GM19455 (cell line): ENCODE measurements at regions not wholly inside any gene's neighbourhood (a gene's known extent, or its start where the extent isn't known, plus 50 kb on each side); places are given as distances from the start of the nearest gene placed in this dataset.

Source experiments
- ATAC-seq: cut with Tn5 transposase; IDR thresholded peaks from one replicate; pipeline ENCODE4 v1.9.1; 2021; ENCODE audit not compliant: unreplicated experiment

- no peak for ATAC-seq
These were observed 248.4 kb downstream of the IRX2 start for GRCh38 chr5:2502970-2503594.

DNA sequence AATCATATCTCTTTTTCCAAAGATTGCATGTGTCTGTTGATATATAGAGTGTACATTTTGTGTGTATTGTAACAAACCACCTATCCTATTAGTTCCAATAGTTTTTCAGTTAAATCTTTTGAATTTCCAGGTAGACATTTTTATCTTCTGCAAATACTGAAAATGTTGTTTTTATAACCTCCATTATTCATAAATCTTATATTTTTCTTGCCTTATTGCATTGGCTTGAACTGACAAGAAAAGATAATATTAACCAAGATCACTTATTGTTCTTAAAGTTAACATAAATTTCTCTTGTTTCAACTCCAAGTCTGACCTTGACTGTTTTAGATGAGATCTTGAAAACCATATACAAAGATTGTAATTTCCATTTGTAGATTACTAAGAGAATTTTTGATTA lies 251.6 kb downstream of the IRX2 start:
- no peak for ATAC-seq

DNA sequence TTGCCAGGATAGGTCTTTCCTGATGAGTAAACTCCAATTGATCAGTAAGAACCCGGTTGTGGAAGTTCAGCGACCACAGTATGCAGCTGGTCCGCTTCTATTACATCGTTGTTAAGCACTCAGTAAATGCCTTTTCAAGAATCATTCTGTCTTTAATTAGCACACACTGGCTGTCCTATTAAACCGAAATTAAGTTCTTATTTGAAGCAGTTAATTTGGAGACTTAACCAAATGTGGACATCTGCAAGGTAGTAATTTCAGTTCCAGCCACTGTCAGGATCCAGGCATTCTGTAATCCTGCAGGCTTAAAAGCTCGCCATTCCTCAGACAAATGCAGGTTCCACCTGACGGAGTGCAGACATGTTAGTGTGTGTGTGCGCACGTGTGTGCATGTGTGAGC lies 254.6 kb downstream of the IRX2 start:
- ATAC-seq: no peak

GRCh38 chr5:2496126-2496525 lies 255.4 kb downstream of the IRX2 start:
- ATAC-seq: no peak

- ATAC-seq: no peak
These were observed 258.1 kb downstream of the IRX2 start for GRCh38 chr5:2493356-2493755.

GRCh38 chr5:2492476-2492875 lies 259.0 kb downstream of the IRX2 start:
- ATAC-seq: no peak

DNA sequence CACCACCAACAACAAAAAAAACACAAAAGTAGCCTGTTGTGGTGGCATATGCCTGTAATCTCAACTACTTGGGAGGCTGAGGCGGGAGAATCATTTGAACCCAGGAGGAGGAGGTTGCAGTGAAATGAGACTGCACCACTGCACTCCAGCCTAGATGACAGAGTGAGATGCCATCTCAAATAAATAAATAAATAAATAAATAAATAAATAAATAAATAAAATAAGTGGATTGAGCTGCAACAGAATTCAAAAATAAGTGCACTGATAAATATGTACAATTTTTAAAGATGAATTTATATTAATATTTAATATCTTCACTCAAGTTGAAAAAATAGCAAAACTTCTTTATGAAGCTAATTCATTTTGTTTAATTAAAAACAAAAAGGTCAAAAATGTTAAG lies 259.6 kb downstream of the IRX2 start:
- no peak for ATAC-seq

DNA sequence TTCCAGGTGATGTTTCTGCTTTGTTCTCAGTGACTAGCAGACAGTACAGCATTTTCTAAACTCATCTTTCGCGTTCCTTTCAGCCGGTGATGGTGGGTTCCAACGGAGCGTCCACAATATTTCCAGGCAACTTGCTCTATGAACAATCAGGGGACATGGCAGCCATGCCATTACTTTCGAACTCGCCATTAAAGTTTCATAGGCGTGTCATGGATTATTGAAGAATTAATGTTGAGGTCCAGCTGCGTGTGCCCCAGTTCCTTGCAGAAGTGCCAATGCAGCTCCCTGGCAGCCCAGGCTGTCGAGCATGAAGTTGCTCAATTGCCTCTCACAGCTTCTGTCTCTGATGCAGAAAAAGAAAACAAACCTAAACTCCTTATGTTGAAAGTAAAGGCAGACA lies 262.2 kb downstream of the IRX2 start:
- ATAC-seq: no peak

DNA sequence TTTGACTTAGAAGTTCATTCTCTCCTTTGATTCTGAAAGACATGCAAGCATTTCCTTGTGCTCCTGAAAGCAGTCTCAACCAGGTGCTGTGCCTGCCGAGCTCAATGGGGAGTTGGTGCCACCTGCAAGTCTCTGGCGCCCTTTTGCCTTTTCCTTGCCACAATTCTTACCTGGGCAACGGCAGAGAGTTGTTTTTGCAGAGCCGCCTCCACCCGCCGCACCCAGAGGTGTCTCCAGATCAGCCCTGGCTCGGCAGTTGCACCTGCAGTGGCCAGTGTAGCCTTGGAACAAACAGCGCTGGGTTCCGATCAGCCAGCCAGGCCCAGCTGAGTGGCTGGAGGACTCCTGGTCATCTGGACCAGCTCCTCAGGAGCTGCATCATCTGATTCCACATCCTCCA lies 262.9 kb downstream of the IRX2 start:
- ATAC-seq: no peak

DNA sequence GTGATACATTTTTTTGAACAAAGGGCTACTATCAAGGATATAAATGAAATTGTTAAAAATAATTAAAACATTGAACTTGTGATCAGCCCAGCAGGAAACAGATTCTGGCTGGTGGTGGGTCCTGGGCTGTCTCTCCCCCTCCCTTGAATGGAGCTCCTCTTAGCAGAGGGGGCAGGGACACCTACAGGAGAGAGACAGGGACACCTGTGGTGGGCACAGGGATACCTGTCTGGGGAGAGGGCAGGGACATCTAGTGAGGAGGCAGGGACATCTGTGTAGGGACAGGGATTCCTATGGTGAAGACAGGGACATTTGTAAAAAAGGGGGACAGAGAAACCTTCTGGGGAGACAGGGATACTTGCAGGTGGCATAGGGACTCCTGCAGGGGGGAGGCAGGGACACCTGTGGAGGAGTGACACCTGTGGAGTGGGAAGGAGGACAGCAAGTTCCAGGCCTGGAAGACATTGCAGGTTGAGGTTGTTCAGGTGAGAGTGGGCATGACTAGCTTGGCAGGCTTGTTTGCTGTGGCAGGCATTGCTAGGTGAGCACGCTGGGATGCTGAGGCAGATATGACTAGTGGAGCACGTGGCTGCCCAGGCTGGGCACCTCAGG lies 264.2 kb downstream of the IRX2 start:
- no peak for ATAC-seq

DNA sequence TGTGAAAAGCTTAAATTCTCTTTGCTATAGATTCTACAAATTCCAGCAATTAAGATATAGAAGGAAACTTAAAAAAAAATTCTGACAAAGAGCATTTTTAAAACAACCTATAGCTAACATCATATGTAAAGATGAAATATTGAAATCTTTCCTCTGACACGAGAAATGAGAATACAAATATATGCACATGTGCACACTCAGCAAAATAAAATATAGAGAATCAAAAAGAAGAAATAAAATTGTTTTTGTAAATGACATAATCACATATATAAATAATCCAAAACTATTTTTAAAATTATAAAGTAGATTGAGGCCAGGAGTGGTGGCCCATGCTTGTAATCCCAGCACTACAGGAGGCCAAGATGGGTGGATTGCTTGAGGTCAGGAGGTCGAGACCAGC lies 265.1 kb downstream of the IRX2 start:
- no peak for ATAC-seq

DNA sequence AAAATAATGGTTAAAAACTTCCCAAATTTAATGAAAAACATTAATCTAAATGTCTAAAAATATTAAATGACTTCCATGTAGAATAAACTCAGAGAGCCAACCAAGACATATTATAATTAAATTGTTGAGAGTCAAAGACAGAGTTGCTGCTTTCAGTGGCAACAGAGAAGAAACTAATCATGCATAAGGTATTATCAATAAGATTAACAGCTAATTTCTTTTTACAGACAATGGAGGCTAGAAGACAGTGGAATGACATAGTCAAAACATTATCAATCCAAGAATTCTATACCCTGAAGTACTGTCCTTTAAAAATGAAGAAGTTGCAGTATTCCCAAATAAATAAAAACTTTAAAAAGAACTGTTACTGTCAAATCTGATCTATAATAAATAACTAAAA lies 268.7 kb downstream of the IRX2 start:
- ATAC-seq: no peak

DNA sequence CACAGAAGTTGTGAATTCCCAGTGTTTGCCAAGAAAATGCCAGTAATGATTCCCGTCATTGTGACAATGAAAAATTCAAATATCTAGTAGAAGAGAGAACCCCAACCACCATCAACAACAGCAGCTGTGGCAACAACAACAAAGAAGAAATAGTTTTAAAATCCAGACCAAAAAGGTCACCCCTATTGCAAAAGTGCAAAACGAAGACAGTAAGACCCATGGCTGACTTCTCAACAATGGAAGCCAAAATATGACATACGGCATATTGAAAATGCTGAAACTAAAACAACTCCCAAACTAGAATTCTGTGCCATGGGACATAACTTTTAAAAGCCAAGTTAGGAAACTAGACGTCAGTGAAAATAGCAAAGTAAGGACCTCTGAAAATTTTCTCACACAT lies 270.6 kb downstream of the IRX2 start:
- no peak for ATAC-seq

DNA sequence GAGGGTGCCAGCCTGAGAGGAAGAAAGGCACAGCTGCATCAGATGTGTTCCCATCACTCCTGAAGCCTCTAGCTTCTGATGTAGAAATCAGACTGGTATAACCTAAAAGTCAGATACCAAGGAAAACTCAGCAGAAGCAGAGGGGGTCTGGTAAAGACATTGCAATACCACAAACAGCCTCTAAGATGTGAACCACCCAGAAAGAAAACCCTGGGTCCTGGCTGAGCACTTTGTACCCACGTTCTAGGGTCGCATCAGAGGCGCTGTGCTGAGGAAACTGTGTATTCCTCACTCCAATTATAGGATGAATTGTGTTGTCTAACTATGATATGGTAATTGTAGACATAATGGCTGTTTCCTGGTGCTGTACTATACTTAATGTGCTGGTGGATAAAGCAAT lies 275.6 kb downstream of the IRX2 start:
- no peak for ATAC-seq

GRCh38 chr5:2472670-2473069 lies 278.8 kb downstream of the IRX2 start:
- no peak for ATAC-seq

DNA sequence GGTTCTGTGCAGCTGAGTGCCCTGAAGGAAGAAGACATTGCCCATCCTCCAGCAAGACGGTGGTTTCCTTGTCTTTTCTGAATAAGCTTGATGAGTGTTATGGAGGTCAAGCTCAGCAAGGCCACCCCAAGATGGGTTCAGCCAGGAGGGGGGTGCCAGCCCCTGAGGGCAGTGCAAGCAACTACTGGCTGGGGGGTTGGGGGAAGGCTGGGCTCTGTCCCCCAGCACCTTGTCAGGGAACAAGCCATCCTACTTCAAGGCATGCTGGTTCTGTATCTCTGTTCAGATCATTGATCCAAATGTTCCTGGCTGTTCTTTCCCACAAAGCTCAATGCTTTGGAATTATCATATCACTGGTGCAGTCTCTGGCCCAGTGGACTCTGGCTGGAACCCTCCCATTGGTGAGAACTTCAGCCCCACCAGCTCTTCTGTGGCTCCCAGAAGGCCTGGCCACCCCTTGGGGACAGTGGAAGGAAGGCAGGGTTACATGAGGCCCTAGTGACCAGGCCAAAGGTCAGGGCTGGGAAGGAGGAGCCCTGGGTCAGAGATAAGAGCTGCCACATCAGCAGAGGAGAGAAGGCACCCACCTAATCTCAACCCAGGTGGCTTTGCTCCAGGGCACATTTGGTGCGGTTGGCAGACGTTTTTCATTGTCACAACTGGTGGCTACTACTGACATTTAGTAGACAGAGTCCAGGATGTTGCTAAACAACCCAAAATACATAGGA lies 280.2 kb downstream of the IRX2 start:
- no peak for ATAC-seq

DNA sequence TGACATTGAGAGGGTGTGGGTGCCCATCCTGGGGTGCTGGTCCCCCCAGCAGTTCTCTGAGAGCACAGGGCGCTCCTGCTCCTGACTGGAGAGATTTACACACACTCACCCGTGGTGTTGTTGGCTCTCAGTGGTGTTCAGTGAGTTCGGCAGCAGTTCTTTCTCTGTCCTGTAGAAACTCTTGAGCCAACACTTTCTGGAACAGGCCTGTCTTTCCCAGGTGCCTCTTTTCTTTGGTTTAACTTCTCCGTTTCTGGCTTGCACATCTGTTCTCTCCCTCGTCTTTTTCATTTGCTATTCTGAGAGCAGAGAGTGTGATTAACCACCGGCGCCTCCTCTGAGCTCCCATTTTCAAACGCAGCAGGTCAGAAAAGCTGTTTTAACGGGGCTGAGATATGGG lies 284.5 kb downstream of the IRX2 start:
- ATAC-seq: no peak

DNA sequence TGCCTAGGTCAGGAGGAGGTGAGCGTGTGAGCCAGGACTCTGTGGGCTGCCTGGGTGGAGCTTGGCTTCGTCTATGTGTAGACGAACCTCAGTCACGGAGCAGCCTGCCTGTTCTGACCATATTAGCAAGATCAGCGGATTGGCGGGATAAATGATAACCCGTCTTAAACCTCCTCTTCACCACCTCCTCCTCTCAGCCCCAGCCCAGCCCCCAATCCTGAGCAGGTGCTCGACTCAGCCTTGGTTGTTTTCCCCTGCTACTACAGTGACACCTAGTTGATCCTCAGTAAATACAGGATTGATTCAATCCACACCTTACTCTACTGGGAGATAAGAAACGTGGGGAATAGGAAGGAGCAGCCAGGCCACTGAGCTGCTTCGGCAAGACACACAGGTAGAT lies 286.1 kb downstream of the IRX2 start:
- no peak for ATAC-seq

DNA sequence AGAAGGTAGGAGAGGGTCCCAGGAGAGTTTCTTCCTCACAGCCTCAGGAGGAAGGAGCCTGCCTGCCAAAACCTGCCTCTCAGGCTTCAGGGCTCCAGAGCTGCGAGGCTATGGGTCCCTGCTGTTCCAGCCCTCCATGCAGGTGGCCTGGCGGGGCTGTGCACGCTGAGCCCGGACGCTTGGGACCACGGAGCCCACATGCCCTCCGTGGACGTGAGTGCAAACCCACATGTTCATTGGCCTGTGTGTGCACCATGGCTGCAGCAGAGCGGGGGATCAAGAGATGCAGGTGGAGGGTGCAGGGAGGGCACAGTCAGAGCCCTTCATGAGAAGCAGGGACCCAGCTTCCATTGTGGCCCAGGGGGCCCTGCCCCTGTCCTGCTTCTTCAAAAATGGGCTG lies 287.3 kb downstream of the IRX2 start:
- no peak for ATAC-seq

- ATAC-seq: no peak
These were observed 289.5 kb downstream of the IRX2 start for GRCh38 chr5:2461701-2462691.

GRCh38 chr5:2460098-2460497 lies 291.4 kb downstream of the IRX2 start:
- no peak for ATAC-seq
